GM15510 (cell line): ENCODE measurements at regions not wholly inside any gene's neighbourhood (a gene's known extent, or its start where the extent isn't known, plus 50 kb on each side); places are given as distances from the start of the nearest gene placed in this dataset.

Experiments
- POLR2A ChIP-seq: IDR thresholded peaks from 3 replicates; pipeline ENCODE4 v1.6.1; 2011; ENCODE audit warnings: borderline replicate concordance; ENCODE audit not compliant: insufficient read length; ENCODE audit errors: extremely low read depth

DNA sequence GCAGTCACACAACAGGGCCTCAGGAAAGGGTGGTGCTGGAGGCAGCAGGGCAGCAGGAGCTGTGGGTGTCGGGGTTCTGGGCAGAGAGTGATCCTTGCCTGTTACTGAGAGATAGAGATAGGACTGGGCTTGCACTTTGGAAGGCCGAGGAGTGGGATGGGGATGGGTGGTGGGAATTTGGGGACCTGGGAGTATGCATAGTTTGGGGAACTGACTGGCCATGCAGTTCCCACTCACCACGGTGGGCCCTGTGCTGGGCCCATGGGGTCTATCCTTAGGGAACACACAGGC, 192.5 kb upstream of the LINGO1 start:
- no peak for TF ChIP-seq POLR2A

DNA sequence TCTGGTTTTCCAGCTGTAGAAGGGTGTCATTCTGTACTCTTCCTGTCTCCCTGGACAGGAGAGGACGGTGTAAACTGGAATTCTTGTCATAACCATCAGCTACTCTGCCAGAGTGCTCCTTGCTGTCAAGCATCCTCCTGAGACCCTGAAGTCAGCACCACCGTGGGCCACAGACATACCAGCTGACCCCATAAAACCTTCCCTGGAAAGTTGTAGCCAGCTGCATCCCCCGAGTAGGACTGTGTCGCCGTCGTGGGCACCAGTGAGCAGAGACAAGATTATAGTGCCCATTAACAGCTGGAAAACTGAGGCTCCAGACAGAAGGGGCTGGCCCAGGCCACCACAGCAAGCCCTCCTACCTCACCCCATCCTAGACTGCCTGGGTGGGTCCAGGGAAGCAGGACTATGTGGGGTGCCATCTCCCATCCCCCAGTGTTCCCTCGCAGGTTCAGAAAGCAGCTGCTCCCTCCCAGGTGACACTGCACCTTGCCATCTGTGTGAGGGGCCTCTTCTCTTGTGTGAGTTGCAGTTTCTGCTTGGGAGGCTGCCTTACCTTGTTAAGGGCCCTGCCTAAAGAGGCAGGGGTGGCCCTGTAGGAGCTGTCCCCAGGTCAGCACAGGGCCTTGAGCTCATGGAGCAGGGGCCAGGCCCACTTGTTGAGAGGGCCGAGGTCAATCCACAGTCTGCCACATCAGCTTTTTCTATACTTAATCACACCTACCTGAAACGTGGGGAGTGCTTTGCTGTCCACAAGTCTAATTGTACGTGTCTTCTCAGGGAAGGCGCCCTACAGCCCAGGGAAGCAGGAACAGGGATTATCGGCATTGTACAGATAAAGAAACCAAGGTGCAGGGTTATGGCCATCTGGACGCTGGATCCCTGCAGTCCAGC, 191.9 kb upstream of the LINGO1 start:
- TF ChIP-seq POLR2A: no peak

DNA sequence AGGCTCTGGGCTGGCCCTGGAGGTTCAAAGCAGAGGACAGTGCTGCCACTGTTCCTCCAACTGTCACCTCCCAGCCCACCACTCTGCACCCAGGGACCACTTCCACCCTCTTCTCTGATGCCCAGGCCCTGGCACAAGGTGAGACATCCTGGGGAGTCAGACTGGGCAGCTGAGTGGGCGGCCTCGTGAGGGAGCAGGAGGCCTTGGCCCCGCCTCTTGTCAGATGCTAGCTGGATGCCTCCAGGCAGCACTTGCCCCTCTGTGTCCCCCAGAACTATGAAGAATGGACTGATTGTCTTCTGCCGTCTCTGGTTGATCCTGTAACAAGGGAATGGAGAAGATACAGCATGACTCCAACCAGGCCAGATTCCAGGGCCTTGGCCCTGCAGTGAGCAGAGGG, 191.0 kb upstream of the LINGO1 start:
- no peak for TF ChIP-seq POLR2A

- TF ChIP-seq POLR2A: no peak
Measured at GRCh38 chr15:77822631-77823230, 190.0 kb upstream of the LINGO1 start.

DNA sequence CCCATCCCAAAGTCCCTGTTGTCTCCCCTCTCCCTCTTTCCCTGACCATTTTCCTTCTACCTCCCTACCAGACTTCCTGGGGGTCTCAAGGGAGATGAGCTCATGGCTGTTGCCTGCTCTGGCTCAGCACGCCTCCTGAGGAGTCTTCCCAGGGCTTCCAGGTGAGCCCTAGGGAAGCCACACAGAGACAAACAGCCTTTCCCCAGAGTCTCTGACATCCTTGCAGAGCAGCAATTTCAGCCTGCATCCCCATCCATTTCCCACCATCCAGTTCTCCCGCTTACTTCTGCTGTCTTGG, 189.2 kb upstream of the LINGO1 start:
- no peak for TF ChIP-seq POLR2A

- no peak for TF ChIP-seq POLR2A
Measured at GRCh38 chr15:77821188-77821958, 188.7 kb upstream of the LINGO1 start.

DNA sequence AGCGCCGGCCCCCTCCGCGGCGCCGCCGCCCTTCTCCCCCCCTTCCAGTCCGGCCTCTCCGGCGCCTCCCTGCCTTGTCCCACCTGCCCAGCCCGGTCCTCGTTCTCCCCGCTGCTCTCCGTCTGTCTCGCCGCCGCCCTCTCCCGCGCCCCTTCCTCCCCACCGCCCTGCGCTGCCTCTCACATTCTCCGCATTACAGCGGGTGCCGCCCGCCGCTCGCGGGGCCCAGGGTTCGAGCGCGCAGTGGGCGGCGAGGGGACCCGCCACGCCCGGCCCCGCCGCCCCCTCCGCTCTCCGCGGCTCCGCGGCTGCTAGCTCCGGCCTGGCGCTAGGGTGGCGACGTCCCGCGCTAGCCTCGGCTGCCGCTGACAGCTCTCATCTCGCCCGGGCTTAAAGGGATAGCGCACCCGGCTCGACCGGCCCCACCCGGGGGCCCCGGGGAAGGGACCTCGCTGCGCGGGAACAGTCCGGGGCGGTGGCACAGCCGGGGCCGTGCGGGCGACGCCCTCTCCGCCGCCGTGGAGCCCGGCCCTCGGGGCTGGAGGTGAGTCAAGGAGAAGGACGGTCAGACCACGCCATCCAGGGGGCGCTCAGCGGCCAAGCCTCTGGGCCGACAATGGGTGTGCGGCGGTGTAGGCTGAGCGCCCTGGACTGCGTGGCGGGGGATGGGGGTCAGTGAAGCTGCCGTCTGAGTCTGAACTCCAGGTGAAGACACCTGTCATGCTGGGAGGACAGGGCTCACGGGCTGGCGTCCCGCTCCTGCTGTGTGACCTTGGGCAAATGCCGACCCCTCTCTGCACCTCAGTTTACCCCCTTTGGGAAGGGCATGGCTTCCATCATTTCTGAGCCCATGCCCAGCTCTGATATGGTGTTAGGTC, 187.4 kb upstream of the LINGO1 start:
- TF ChIP-seq POLR2A: no peak

GRCh38 chr15:77819048-77819850, 186.5 kb upstream of the LINGO1 start:
- no peak for TF ChIP-seq POLR2A

DNA sequence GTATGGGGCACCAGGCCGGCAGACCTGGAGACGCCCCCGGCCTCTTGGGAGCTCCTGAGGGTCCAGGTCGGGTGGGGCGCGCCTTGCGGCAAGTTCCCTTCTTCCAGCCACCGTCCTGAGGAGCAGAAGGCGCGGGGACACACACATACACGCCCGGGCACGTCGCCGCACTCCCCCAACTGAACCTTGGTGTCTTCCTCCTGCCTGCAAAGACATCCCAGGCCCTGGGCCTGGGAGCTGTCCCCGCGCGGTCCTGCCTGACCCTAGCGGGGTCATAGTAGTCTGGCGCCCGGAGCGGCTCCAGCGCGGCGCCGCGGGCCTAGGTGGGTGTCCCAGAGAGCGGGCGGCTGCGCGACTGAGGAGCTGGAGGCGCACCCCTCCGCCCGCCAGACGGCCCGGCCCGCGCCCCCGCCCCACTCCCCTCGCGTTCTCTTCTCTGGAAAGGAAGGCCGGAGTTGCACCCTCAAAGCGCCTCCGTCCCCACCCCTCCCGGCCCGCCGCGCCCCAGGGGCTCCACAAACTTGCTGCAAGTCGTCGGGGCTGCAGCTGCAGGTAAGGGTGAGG, 185.9 kb upstream of the LINGO1 start:
- no peak for TF ChIP-seq POLR2A

GRCh38 chr15:77817434-77817833, 184.7 kb upstream of the LINGO1 start:
- TF ChIP-seq POLR2A: no peak

DNA sequence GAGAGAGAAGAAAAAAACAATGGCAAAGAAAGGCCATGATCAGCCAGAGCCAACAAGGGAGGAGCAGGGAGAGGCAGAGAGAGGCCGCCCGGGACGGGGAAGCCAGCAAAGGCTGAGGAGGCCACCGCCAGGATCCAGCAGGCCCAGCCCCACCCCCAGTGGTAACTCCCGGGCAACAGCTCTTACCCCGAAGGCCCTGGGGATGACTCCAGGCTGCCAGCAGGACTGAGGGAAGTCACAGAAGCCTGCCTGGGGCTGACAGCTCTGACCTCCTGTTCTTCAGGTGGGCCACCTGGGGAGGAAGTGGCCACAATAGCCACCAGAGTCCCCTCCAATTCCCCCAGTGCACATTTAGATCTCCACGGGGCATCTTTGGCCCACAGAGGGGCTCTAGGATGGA, 184.3 kb upstream of the LINGO1 start:
- no peak for TF ChIP-seq POLR2A

DNA sequence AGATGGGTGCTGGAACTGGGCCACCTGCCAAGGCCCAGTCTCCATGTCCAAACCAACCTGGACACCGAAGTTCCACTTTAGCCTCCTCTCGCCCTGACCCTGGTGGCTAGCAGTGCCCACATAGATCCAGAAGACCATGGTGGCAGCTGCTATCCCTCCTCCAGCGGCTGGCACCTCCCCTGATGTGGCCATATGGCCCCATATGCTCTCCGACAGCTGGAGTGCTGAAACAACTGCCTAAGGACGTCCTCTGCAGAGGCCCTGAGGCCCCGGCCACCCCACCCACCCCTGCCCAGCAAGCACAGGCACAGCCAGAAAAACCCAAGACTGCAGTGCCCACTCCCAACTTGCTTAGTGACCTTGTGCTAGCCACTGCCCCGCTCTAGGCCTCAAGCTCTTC, 182.3 kb upstream of the LINGO1 start:
- TF ChIP-seq POLR2A: no peak

- no peak for TF ChIP-seq POLR2A
Measured at GRCh38 chr15:77812664-77813063, 180.0 kb upstream of the LINGO1 start.

- TF ChIP-seq POLR2A: no peak
Measured at GRCh38 chr15:77811270-77811669, 178.6 kb upstream of the LINGO1 start.
